ENCODE measurements at regions not wholly inside any gene's neighbourhood (a gene's known extent, or its start where the extent isn't known, plus 50 kb on each side); places are given as distances from the start of the nearest gene placed in this dataset.

- H3K36me3 Mint-ChIP-seq (ENCODE audit: low read depth): peaks cover 1% of the 10 kb centered on the region
- peaks cover 1% of the 10 kb centered on the region for H3K27me3 Mint-ChIP-seq (ENCODE audit: low read depth)
- no peak overlapping the region for H3K27ac Mint-ChIP-seq (ENCODE audit: unreplicated experiment)
- no peak for DNase-seq (ENCODE audit: low spot score)
- no peak for TF ChIP-seq CTCF (IDR thresholded peaks at IDR 0.05)
- H3K9me3 Mint-ChIP-seq (ENCODE audit: low read depth): peaks cover 4% of the 10 kb centered on the region
- H3K4me3 Mint-ChIP-seq (ENCODE audit: unreplicated experiment): no peak overlapping the region
- H3K4me1 Mint-ChIP-seq (ENCODE audit: low read depth): peaks cover 19% of the 10 kb centered on the region
Observed at GRCh38 chr13:73212482-73212881, 153.7 kb downstream of the KLF5 start.

- no peak for DNase-seq (ENCODE audit: low spot score)
- peaks cover 1% of the 10 kb centered on the region for H3K4me1 Mint-ChIP-seq (ENCODE audit: low read depth)
- peaks cover 7% of the 10 kb centered on the region for H3K27me3 Mint-ChIP-seq (ENCODE audit: low read depth)
- H3K27ac Mint-ChIP-seq (ENCODE audit: unreplicated experiment): no peak overlapping the region
- peaks cover 1% of the 10 kb centered on the region for H3K36me3 Mint-ChIP-seq (ENCODE audit: low read depth)
- no peak for TF ChIP-seq CTCF (IDR thresholded peaks at IDR 0.05)
- H3K4me3 Mint-ChIP-seq (ENCODE audit: unreplicated experiment): no peak overlapping the region
- peaks cover 4% of the 10 kb centered on the region for H3K9me3 Mint-ChIP-seq (ENCODE audit: low read depth)
Observed at GRCh38 chr13:73210218-73210883, 151.5 kb downstream of the KLF5 start.

DNA sequence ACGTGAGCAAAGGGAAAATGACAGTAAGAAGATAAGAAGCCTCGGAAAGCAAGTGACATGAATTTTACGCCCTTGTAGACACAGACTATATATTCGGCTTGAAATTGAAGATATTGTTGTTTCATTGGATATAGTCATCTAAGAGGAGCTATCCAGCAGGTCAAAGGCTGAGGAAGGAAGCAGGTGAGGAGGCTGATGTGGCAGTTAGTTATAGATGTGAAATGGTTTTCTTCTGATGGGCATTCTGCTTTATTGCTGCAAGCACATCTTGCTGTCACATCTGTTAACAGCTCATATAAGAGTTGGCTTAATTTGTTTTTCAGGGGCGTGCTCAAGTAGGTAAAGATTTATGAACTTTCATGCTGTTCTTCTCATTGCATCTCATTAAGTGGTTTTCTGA is 146.1 kb downstream of the KLF5 start:
- H3K27ac Mint-ChIP-seq (ENCODE audit: unreplicated experiment): no peak overlapping the region
- no peak overlapping the region for H3K4me3 Mint-ChIP-seq (ENCODE audit: unreplicated experiment)
- H3K4me1 Mint-ChIP-seq (ENCODE audit: low read depth): no peaks in the 10 kb centered on the region
- no peak for TF ChIP-seq CTCF (IDR thresholded peaks at IDR 0.05)
- H3K36me3 Mint-ChIP-seq (ENCODE audit: low read depth): no peaks in the 10 kb centered on the region
- peaks cover 15% of the 10 kb centered on the region for H3K27me3 Mint-ChIP-seq (ENCODE audit: low read depth)
- no peaks in the 10 kb centered on the region for H3K9me3 Mint-ChIP-seq (ENCODE audit: low read depth)
- DNase-seq (ENCODE audit: low spot score): no peak

DNA sequence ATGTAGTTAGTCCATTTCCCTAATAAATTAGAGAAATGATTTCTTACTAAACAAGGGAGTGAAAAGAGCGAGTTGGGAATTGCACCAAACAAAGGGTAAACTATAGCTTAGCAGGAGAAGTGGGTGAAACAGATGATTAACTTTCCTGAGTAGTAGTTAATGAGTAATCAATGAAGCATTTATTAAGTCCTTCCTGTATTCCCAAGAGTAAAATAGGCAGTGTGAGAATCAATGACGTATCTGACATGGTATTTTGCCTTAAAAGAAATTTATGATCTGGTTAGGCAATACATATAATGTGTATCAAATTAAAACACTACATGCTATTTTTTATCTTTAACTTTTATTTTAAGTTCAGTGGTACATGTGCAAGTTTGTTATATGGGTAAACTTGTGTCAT is 142.8 kb downstream of the KLF5 start:
- Mint-ChIP-seq H3K27me3 (ENCODE audit: low read depth) (peaks cover 10% of the 10 kb centered on the region), H3K4me1 (ENCODE audit: low read depth) (no peaks in the 10 kb centered on the region), H3K4me3 (ENCODE audit: unreplicated experiment) (no peak overlapping the region), H3K9me3 (ENCODE audit: low read depth) (no peaks in the 10 kb centered on the region), H3K27ac (ENCODE audit: unreplicated experiment) (no peak overlapping the region), H3K36me3 (ENCODE audit: low read depth) (no peaks in the 10 kb centered on the region)
- no peak for TF ChIP-seq CTCF (IDR thresholded peaks at IDR 0.05)
- DNase-seq (ENCODE audit: low spot score): no peak

DNA sequence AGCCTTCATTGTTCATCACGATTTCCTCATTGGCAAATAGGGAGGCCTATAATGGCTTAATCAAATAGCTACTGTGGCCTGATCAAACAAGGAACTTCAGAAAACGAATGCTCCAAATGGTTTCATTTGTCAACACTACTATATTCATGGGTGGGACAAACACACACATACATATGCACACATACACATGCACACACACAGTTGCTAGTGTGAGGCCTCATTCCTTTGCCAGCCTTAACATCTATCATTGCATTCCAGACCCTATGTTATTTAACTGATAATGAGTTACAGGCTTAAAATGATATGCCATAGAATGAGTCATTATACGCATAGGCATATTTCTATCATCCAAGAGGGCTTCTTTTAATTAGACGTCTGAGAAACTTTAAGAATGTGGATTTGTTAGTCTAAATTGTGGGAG is 140.2 kb downstream of the KLF5 start:
- H3K4me3 Mint-ChIP-seq (ENCODE audit: unreplicated experiment): no peak overlapping the region
- no peaks in the 10 kb centered on the region for H3K36me3 Mint-ChIP-seq (ENCODE audit: low read depth)
- H3K27ac Mint-ChIP-seq (ENCODE audit: unreplicated experiment): no peak overlapping the region
- H3K27me3 Mint-ChIP-seq (ENCODE audit: low read depth): peaks cover 4% of the 10 kb centered on the region
- DNase-seq (ENCODE audit: low spot score): no peak
- TF ChIP-seq CTCF (IDR thresholded peaks at IDR 0.05): no peak
- H3K4me1 Mint-ChIP-seq (ENCODE audit: low read depth): no peaks in the 10 kb centered on the region
- H3K9me3 Mint-ChIP-seq (ENCODE audit: low read depth): no peaks in the 10 kb centered on the region

Measured in chondrocyte (in vitro differentiated cells).